Astrocyte (in vitro differentiated cells and primary cell): ENCODE measurements at regions not wholly inside any gene's neighbourhood (a gene's known extent, or its start where the extent isn't known, plus 50 kb on each side); places are given as distances from the start of the nearest gene placed in this dataset.

ENCODE experiments used
- EZH2 ChIP-seq: IDR thresholded peaks from 2 replicates; pipeline ENCODE4 v1.6.1; 2012; ENCODE audit warnings: mild to moderate bottlenecking, low read length, inconsistent platforms; ENCODE audit not compliant: insufficient read depth
- TF ChIP-seq, protein P1 (sequence below): IDR thresholded peaks from 2 replicates; pipeline ENCODE4 v1.5.1; 2011; ENCODE audit warnings: low read depth, mild to moderate bottlenecking, inconsistent platforms, low read length, moderate library complexity; ENCODE audit not compliant: insufficient read depth

- TF ChIP-seq, protein P1, sequence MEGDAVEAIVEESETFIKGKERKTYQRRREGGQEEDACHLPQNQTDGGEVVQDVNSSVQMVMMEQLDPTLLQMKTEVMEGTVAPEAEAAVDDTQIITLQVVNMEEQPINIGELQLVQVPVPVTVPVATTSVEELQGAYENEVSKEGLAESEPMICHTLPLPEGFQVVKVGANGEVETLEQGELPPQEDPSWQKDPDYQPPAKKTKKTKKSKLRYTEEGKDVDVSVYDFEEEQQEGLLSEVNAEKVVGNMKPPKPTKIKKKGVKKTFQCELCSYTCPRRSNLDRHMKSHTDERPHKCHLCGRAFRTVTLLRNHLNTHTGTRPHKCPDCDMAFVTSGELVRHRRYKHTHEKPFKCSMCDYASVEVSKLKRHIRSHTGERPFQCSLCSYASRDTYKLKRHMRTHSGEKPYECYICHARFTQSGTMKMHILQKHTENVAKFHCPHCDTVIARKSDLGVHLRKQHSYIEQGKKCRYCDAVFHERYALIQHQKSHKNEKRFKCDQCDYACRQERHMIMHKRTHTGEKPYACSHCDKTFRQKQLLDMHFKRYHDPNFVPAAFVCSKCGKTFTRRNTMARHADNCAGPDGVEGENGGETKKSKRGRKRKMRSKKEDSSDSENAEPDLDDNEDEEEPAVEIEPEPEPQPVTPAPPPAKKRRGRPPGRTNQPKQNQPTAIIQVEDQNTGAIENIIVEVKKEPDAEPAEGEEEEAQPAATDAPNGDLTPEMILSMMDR, result no peak
- TF ChIP-seq EZH2, result no peak
Observed at GRCh38 chr5:163963881-163964280, 458.5 kb downstream of the MAT2B start.
